Endothelial cell of umbilical vein (primary cell): ENCODE measurements at regions not wholly inside any gene's neighbourhood (a gene's known extent, or its start where the extent isn't known, plus 50 kb on each side); places are given as distances from the start of the nearest gene placed in this dataset.

Experiments
- BruUV-seq: library from RNA; stranded (reverse); fragments of 400-500 nt; replicated peaks from 2 replicates; lab custom pipeline; 2021; lab: Mats Ljungman, UMichigan
- CTCF ChIA-PET: fragments of 300-600, 350-600 bp; sonication (Branson Sonifier 250); formaldehyde crosslinking; loops from one replicate; lab custom pipeline; 2021; ENCODE audit warnings: antibody characterized with exemption, inconsistent platforms; lab: Charles Lee
- POLR2A ChIA-PET: fragments of 300-600, 350-600 bp; sonication (Branson Sonifier 250); formaldehyde crosslinking; loops from one replicate; lab custom pipeline; 2021; ENCODE audit warnings: antibody characterized with exemption, inconsistent platforms; lab: Charles Lee
- DNase-seq: peaks from one replicate; pipeline ENCODE4 v3.0.0-alpha.2; 2011; ENCODE audit warnings: low read depth, low spot score
- FAIRE-seq: peaks from 2 replicates; lab custom pipeline; 2011; peaks lifted over from hg19 to GRCh38; lab: Jason Lieb, UNC
- H2AFZ ChIP-seq: 2 replicates; pipeline ENCODE4 v1.6.0; 2012; ENCODE audit warnings: low read depth, low read length, control low read depth, inconsistent platforms
- H3K27ac ChIP-seq: 2 replicates; pipeline ENCODE4 v1.5.1; 2011; ENCODE audit warnings: low read depth, mild to moderate bottlenecking, control low read depth, low read length, moderate library complexity; ENCODE audit not compliant: insufficient read depth
- H3K27me3 ChIP-seq, 2 experiments: 2 replicates each; pipeline versions ENCODE4 v1.6.0 to v1.6.1; 2011; ENCODE audit warnings: low read length in 2 of 2, mixed read lengths in 1 of 2; ENCODE audit not compliant: control insufficient read depth in 2 of 2, insufficient read depth in 2 of 2
- H3K36me3 ChIP-seq, 2 experiments: 2 replicates in 1 of 2; 3 replicates in 1 of 2; pipeline ENCODE4 v1.5.1; 2011; ENCODE audit warnings: low read length in 2 of 2, mild to moderate bottlenecking in 1 of 2, moderate library complexity in 1 of 2; ENCODE audit not compliant: control insufficient read depth in 2 of 2, insufficient read depth in 2 of 2; ENCODE audit errors: extremely low read depth in 1 of 2
- H3K4me1 ChIP-seq: 3 replicates; pipeline ENCODE4 v1.5.1; 2011; ENCODE audit warnings: mild to moderate bottlenecking, low read length; ENCODE audit not compliant: control insufficient read depth, insufficient read depth; ENCODE audit errors: extremely low read depth
- H3K4me2 ChIP-seq: 2 replicates; pipeline ENCODE4 v1.6.1; 2011; ENCODE audit warnings: low read length, control low read depth, mixed read lengths; ENCODE audit not compliant: insufficient read depth
- H3K4me3 ChIP-seq, 3 experiments: fragments of 200-600 bp in 1 of 3; sonication (generic), shearing (Covaris generic) in 1 of 3; replicated peaks in 1 of 3; 2 replicates each; pipeline ENCODE4 v1.5.1; 2011 to 2016; ENCODE audit warnings: control low read depth in 3 of 3, low read length in 3 of 3, mild to moderate bottlenecking in 2 of 3, inconsistent platforms in 1 of 3, low read depth in 1 of 3, moderate library complexity in 1 of 3; ENCODE audit not compliant: insufficient read depth in 1 of 3
- H3K79me2 ChIP-seq: 2 replicates; pipeline ENCODE4 v1.6.0; 2012; ENCODE audit warnings: low read length, inconsistent platforms; ENCODE audit not compliant: control insufficient read depth, insufficient read depth
- H3K9ac ChIP-seq: replicated peaks from 2 replicates; pipeline ENCODE3; 2011; ENCODE audit warnings: low read length, control low read depth; ENCODE audit not compliant: insufficient read depth; ENCODE audit errors: extremely low read depth
- H3K9me1 ChIP-seq: replicated peaks from 3 replicates; pipeline ENCODE4 v1.6.0; 2011; ENCODE audit warnings: mild to moderate bottlenecking, low read length; ENCODE audit not compliant: control insufficient read depth, insufficient read depth; ENCODE audit errors: extremely low read depth
- H3K9me3 ChIP-seq: replicated peaks from 2 replicates; pipeline ENCODE4 v1.5.1; 2012; ENCODE audit warnings: low read length, inconsistent platforms; ENCODE audit not compliant: control insufficient read depth, insufficient read depth
- H4K20me1 ChIP-seq: replicated peaks from 2 replicates; pipeline ENCODE3; 2011; ENCODE audit warnings: mild to moderate bottlenecking, low read length; ENCODE audit not compliant: control insufficient read depth, insufficient read depth; ENCODE audit errors: extremely low read depth
- EZH2 ChIP-seq: IDR thresholded peaks from 2 replicates; pipeline ENCODE4 v1.6.1; 2012; ENCODE audit warnings: borderline replicate concordance, low read depth, mild to moderate bottlenecking, moderate library complexity, low read length, inconsistent platforms; ENCODE audit not compliant: severe bottlenecking
- FOS ChIP-seq: IDR thresholded peaks from 2 replicates; pipeline ENCODE4 v1.6.1; 2011; ENCODE audit warnings: mild to moderate bottlenecking, low read length, moderate library complexity, borderline replicate concordance; ENCODE audit not compliant: insufficient read depth
- GATA2 ChIP-seq: IDR thresholded peaks from 2 replicates; pipeline ENCODE4 v1.7.0; 2011; ENCODE audit warnings: low read depth, mild to moderate bottlenecking, moderate library complexity, mixed read lengths, low read length; ENCODE audit not compliant: insufficient read length, insufficient read depth
- JUN ChIP-seq: IDR thresholded peaks from 2 replicates; pipeline ENCODE4 v1.6.1; 2011; ENCODE audit warnings: borderline replicate concordance, low read depth; ENCODE audit not compliant: insufficient read length, insufficient read depth
- MYC ChIP-seq: IDR thresholded peaks from one replicate; pipeline ENCODE4 v1.6.1; 2011; ENCODE audit warnings: mild to moderate bottlenecking, low read depth, low read length
- POLR2A ChIP-seq: IDR thresholded peaks from 2 replicates; pipeline ENCODE4 v1.6.1; 2012; ENCODE audit warnings: low read depth, mild to moderate bottlenecking, control low read depth, low read length
- POLR2AphosphoS5 ChIP-seq: IDR thresholded peaks from 2 replicates; pipeline ENCODE4 v1.6.1; 2012; ENCODE audit warnings: low read depth, mild to moderate bottlenecking, control low read depth, low read length, moderate library complexity; ENCODE audit not compliant: insufficient read depth
- dilution Hi-C: fragments of 300-500 bp; cut with MboI; formaldehyde crosslinking; loops from one replicate; pipeline ENCODE4 v1.15.0; 2019; ENCODE audit warnings: low sequenced_read_pairs; ENCODE audit not compliant: extremely low pct_ligation_motif_present
- intact Hi-C: fragments of 100-400 bp; cut with micrococcal nuclease; formaldehyde crosslinking; loops from one replicate; pipeline ENCODE4 v1.10.0; 2022
- TF ChIP-seq, protein P1 (sequence below), 2 donors: IDR thresholded peaks; 1 replicate in 1 of 2; 2 replicates in 1 of 2; pipeline ENCODE4 v1.5.1; 2011; ENCODE audit warnings: low read length in 2 of 2, mild to moderate bottlenecking in 2 of 2, moderate library complexity in 2 of 2, control low read depth in 1 of 2, inconsistent platforms in 1 of 2, low read depth in 1 of 2; ENCODE audit not compliant: insufficient read depth in 1 of 2; ENCODE audit errors: extremely low read depth in 1 of 2
- TF ChIP-seq, protein P2 (sequence below): IDR thresholded peaks from 2 replicates; pipeline ENCODE4 v1.6.1; 2011; ENCODE audit not compliant: insufficient read depth, insufficient read length

DNA sequence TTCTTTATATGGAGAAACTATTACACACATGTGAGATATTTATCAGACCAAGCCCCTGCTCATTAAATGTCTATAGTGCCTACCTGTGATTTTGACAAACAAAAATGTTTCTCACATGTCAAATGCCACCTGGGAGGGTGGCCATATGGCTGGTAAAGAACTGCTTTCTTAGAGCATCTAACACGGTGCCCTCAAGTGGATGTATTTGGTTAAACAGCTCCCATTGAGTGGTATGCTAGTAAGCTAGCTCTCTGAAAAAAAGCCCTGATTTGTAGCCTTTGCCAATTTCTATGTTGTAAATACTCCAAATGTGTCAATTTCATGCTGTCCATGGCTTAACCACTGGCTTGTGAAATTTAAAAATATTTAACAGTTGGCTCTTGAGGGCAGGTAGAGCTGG lies 94.6 kb downstream of the PMAIP1 start:
- H3K27ac ChIP-seq: no peak overlapping the region
- ChIA-PET POLR2A (no interaction called here), CTCF (interaction anchor here (0.7 to 3.8 kb wide), 14 partner anchors 11 to 585 kb away, joined by 3 to 92 read pairs (median 4); no protein-coding TSS in a partner anchor)
- no peak overlapping the region for H3K4me2 ChIP-seq
- no peaks in the 10 kb centered on the region for H4K20me1 ChIP-seq
- no peak for DNase-seq
- H2AFZ ChIP-seq: no peak overlapping the region
- no peaks in the 10 kb centered on the region for H3K27me3 ChIP-seq
- intact Hi-C loops (no loop called here), dilution Hi-C loops (loop anchor here (25.0 kb wide), 1 partner anchor 157 kb away; no protein-coding TSS in a partner anchor)
- H3K4me1 ChIP-seq: no peaks in the 10 kb centered on the region
- no TSS peak for BruUV-seq
- FAIRE-seq: no peak
- no peaks in the 10 kb centered on the region for H3K9me1 ChIP-seq
- TF ChIP-seq MYC: no peak
- TF ChIP-seq EZH2: no peak
- no peak for TF ChIP-seq JUN
- TF ChIP-seq, protein P1, sequence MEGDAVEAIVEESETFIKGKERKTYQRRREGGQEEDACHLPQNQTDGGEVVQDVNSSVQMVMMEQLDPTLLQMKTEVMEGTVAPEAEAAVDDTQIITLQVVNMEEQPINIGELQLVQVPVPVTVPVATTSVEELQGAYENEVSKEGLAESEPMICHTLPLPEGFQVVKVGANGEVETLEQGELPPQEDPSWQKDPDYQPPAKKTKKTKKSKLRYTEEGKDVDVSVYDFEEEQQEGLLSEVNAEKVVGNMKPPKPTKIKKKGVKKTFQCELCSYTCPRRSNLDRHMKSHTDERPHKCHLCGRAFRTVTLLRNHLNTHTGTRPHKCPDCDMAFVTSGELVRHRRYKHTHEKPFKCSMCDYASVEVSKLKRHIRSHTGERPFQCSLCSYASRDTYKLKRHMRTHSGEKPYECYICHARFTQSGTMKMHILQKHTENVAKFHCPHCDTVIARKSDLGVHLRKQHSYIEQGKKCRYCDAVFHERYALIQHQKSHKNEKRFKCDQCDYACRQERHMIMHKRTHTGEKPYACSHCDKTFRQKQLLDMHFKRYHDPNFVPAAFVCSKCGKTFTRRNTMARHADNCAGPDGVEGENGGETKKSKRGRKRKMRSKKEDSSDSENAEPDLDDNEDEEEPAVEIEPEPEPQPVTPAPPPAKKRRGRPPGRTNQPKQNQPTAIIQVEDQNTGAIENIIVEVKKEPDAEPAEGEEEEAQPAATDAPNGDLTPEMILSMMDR (IDR thresholded peaks at IDR 0.05; ENCODE audit: extremely low read depth in 1 of 2, insufficient read depth in 1 of 2, low read depth in 1 of 2, low read length in 2 of 2): no peak
- TF ChIP-seq POLR2AphosphoS5: no peak
- TF ChIP-seq FOS: no peak
- TF ChIP-seq POLR2A: no peak
- TF ChIP-seq GATA2: no peak
- TF ChIP-seq, protein P2, sequence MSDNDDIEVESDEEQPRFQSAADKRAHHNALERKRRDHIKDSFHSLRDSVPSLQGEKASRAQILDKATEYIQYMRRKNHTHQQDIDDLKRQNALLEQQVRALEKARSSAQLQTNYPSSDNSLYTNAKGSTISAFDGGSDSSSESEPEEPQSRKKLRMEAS: no peak
- no peak overlapping the region for H3K9ac ChIP-seq
- H3K36me3 ChIP-seq: no peaks in the 10 kb centered on the region
- H3K79me2 ChIP-seq: no peaks in the 10 kb centered on the region
- no peaks in the 10 kb centered on the region for H3K9me3 ChIP-seq
- no peak overlapping the region for H3K4me3 ChIP-seq
